Occipital lobe (tissue), 1 donor: ENCODE measurements at regions not wholly inside any gene's neighbourhood (a gene's known extent, or its start where the extent isn't known, plus 50 kb on each side); places are given as distances from the start of the nearest gene placed in this dataset.

Experiments
- DNase-seq: peaks from one replicate; lab custom pipeline; 2025; lab: John Stamatoyannopoulos, UW

DNA sequence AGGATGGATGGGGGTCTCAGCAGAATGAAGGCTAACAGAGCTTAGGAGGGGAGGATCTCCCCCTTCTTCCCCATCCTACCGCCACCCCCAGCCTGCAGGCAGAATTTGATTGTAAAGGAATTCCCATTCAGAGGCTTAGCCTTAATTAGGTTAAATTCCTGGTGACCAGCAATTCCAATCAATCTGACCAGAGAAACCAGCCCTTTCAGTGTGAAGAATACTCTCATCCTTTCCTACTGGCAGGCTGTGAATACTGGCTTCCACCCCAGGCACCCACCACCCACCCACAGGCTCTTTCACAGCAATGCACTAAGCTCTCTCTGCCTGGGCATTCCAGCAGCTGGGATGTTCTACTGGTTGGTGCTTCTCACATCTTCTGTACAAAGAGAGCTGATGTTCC, 137.9 kb upstream of the LYZL1 start:
- no peak for DNase-seq

DNA sequence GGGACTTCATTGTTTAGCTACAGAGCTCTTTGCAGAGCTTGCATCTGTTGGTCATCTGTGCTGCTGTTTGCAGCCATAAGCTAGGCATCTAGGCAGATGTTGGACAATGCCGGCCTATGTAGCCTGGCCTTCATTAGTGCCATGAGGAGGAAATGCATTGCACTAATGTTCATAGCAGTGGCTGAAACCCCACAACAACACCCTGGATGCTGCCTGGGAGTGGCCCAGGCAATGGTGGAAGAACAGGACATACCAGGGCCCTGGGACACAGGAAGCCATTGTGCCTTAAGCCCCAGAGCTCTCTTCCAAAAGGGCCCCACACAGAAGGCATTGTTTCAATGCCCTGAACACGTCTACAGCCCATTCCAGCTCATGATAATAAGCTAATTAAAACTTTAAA, 131.5 kb upstream of the LYZL1 start:
- peak; percentile 20 for DNase-seq

GRCh38 chr10:29158066-29158465, 130.8 kb upstream of the LYZL1 start:
- no peak for DNase-seq

DNA sequence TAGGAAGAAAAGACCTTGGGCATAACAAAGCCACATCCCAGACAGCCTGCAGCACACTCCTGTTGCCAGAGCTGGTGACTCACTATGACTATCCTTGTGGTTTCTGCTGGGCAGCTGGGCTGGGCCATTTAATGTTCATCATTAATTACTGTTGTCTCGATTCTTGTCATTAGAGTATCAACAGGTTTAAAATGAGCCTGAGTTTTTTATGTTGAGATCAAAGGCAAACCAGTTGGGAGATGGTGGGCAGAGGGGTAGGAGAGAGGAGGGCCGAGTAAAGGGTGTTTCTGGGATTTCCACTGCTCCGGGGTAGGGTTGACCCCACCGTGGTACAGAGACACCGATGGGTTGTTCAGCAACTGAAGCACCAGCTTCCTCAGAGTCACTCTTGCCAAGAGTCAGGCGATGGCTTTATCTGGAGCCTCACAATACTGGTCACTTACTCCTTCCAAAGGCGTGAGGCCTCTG, 128.7 kb upstream of the LYZL1 start:
- DNase-seq = no peak

GRCh38 chr10:29163746-29164145, 125.1 kb upstream of the LYZL1 start:
- no peak for DNase-seq

DNA sequence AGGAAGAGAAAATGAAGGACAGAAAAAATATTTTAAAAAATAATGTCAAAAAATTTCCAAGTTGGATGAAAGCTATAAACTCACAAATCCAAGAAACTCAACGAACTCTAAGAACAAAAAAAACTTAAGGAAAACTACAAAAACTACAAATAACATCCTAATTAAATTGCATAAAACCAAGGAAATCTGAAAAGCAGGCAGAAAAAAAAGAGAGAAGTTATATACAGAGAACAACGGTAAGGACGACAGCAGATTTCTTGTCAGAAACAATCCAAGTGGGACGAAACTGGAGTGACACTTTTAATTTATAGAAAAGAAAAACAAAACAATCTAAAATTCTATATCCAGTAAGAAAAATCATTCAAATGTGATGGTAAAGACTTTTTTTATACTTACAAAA, 122.2 kb upstream of the LYZL1 start:
- no peak for DNase-seq

GRCh38 chr10:29169021-29169420, 119.8 kb upstream of the LYZL1 start:
- DNase-seq = no peak

GRCh38 chr10:29171717-29172116, 117.2 kb upstream of the LYZL1 start:
- DNase-seq = no peak

DNA sequence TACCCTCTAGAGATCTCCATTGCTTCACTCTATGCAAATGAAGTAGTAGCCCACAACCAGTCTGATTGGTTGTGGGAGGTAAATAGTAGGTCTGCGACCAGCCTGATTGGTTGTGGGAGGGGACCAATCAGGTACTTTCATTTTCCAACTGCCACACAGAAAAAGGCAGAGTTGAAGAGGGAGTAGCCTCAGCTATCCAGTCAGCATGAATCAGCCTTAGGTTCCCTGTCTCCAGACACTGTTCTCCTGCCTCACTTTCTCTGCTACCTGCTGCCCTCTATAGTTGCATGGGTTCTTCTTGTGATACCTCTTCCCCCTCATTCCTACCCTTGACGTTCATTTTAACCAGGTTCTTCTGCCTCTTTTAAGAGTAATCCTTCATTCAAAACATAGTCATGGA, 114.5 kb upstream of the LYZL1 start:
- DNase-seq = no peak

GRCh38 chr10:29176845-29177832, 111.7 kb upstream of the LYZL1 start:
- DNase-seq = no peak

DNA sequence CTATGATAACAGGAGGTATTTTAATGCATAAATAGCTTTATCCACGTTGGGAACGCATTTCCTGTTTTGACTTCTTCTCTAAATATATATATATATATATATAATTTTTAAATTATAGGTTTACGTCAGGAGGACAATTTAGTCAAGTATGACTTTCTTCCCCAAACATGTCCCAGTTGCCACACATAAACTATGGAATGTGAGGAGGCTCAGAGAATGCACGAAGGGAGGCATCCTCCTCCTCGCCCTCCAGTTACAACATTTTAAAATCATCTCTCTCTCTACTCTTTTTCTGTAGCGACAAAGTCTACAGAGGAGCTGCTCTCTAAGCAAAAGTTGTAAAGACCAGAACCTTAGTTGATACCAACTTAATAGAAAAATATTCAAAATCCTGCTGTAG, 106.9 kb upstream of the LYZL1 start:
- no peak for DNase-seq

DNA sequence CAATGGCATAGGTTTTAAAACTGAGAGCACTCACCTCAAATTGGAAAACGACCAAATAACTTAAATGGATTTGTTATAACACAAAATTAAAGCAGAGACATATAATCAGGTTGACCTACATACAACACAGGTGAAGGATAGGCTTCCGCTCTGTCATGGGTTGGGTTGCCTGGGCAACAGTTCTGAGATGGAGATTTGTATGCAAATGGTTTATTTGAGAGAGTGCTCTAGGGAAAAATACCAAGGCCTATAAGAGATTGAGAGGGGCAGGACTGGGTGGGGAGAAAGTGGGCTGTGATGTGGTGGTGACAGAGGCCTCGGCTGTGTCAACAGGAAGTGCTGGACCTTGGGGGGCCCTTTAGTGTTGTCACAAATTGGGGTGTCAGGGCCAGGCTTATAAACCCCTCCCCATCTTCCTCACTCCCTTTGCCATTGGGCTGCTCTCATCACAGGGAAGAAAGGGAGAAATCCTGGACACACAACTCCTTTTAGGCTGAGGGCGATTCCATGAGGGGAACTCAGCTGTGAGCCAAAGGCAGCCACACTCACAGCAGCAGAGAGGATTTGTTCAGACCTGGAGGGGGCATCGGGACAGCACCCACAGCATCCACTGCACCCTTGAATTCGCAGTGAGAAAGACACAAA, 105.4 kb upstream of the LYZL1 start:
- no peak for DNase-seq

GRCh38 chr10:29184205-29185000, 104.5 kb upstream of the LYZL1 start:
- DNase-seq = no peak

DNA sequence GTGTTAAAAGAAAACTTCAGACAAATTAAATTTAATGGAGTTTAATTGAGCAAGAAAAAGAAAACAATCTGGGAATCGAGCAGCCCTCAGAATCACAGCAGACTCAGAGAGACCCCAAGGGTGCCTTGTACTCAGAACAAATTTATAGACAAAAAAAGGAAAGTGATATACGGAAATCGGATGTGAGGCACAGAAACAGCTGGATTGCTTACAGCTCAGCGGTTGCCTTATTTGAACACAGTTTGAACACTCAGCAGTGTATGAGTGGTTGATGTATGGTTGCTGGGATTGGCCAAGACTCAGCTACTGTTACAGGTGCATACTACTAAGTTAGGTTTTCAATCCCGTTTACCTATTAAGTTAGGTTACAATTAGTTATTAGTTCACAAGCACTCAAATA, 103.8 kb upstream of the LYZL1 start:
- no peak for DNase-seq

DNA sequence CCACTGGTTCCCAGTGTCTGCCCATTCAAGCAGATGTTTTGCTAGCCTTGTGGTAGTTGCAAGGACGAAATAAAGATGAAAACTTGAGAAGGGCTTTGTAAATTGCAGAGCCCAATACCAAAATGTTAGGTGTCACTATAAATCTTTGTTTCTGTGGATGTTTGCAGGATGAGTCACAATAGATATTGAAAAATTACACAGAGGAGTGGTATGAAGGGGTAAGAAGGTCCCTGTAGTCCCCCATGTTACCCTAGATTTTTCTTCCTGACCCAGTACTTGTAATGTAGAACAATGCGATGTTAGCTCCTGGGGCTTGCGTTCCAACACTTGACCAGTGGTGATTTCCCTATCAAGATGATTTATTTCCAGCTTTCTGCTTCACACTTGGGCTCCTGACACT, 102.6 kb upstream of the LYZL1 start:
- DNase-seq = no peak

GRCh38 chr10:29189256-29189655, 99.6 kb upstream of the LYZL1 start:
- DNase-seq = no peak

GRCh38 chr10:29191674-29192073, 97.2 kb upstream of the LYZL1 start:
- DNase-seq = no peak

DNA sequence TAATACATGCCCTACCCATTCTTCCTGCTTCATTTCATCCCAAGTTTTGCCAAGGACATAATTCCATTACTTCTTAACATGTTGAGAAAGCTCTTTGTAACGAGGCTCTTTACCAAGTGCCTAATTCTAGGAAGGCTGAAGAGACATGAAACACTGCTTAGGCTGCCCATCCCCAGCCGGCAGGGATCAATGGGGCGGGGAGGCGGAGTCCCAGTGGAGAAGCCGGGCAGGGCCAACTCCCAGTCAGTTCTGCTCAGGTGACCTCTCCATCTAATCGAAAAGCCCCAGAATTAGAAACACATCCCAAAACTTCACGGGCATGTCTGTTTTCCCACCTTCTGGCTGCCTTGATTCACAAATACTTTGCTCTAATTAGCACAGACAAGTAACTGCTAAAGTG, 89.5 kb upstream of the LYZL1 start:
- DNase-seq = no peak

DNA sequence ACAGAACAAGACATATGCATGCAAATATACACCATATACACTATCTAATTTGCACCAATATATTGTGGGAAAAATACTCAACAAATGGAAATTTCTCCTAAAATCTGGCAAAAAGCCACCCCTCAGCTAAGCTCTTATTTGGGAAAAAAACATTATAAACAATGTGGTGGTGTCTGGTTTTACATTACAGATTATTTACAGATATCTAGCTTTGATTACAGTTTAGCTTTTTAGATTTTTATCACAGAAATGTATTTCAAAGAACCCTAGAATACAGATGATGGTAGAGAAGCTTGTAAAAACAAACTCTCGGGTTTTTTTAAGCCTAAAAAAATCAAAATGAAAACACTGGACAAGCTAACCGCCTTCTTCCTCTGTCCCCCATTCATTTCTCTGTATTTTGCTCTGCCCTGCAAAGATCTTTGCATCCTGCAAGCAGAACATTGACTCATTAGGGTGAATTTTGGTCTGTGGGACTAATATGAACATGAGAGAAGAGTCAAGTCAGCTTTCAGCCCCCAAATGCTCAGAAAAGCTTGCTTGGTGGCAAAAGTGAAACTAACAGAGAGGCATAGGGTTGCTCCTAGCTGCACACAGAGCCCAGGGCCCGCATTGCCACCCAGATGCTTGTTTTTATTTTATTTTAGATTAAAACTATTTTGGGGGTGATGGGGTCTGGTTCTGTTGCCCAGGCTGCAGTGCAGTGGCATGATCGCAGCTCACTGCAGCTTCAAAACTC, 88.8 kb upstream of the LYZL1 start:
- no peak for DNase-seq

GRCh38 chr10:29202386-29202940, 86.4 kb upstream of the LYZL1 start:
- DNase-seq = no peak

DNA sequence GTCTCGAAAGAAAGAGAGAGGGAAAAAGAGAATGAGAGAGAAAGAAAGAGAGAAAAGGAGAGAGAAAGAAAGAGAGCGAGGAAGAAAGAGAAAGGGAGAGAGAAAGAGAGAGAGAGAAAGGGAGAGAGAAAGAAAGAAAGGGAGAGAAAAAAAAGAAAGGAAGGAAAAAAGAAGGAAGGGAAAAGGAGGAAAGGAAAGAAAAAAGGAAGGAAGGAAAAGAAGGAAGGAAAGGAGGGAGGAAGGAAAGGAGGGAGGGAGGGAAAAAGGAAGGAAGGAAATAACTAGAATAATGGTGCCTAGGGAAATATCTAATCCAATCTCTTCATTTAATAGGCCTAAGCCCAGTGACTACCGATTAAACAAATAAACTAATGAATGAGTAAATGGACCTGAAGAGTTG, 85.4 kb upstream of the LYZL1 start:
- no peak for DNase-seq
